Stimulated activated CD4-positive, alpha-beta T cell treated with anti-CD3 and anti-CD28 coated beads, Interleukin-12 subunit alpha, Interleukin-12 subunit beta, amount 100 ng/mL, for 24 hours (primary cell): ENCODE measurements at regions not wholly inside any gene's neighbourhood (a gene's known extent, or its start where the extent isn't known, plus 50 kb on each side); places are given as distances from the start of the nearest gene placed in this dataset.

ENCODE experiments used
- DNase-seq, 2 experiments: peaks; one replicate each; pipeline ENCODE4 v3.0.0-alpha.2; 2020; ENCODE audit warnings: low read depth in 2 of 2

GRCh38 chr13:48181482-48182145 is 51.4 kb upstream of the ITM2B start:
- DNase-seq: no peak

- DNase-seq: no peak
Measured at GRCh38 chr13:48178126-48178525, 54.9 kb upstream of the ITM2B start.

- DNase-seq: no peak
Measured at GRCh38 chr13:48176781-48177180, 56.2 kb upstream of the ITM2B start.

- DNase-seq: no peak
Measured at GRCh38 chr13:48175185-48175584, 57.8 kb upstream of the ITM2B start.

- DNase-seq: no peak
Measured at GRCh38 chr13:48167866-48168265, 65.1 kb upstream of the ITM2B start.

GRCh38 chr13:48165727-48166126 is 67.3 kb upstream of the ITM2B start:
- DNase-seq: no peak

- DNase-seq: no peak
Measured at GRCh38 chr13:48165063-48165462, 67.9 kb upstream of the ITM2B start.

- no peak for DNase-seq
Measured at GRCh38 chr13:48163061-48163460, 68.2 kb upstream of the MED4 start.

- no peak for DNase-seq
Measured at GRCh38 chr13:48162217-48162616, 67.3 kb upstream of the MED4 start.

GRCh38 chr13:48161530-48162179 is 66.8 kb upstream of the MED4 start:
- DNase-seq: no peak

- DNase-seq: peak in 1 of 2 experiments; percentile 24
Measured at GRCh38 chr13:48160606-48161278, 65.8 kb upstream of the MED4 start.

GRCh38 chr13:48159826-48160225 is 64.9 kb upstream of the MED4 start:
- DNase-seq: no peak

- no peak for DNase-seq
Measured at GRCh38 chr13:48159401-48159800, 64.5 kb upstream of the MED4 start.

- DNase-seq: no peak
Measured at GRCh38 chr13:48158915-48159314, 64.0 kb upstream of the MED4 start.

GRCh38 chr13:48158290-48158689 is 63.4 kb upstream of the MED4 start:
- no peak for DNase-seq

GRCh38 chr13:48156466-48156865 is 61.6 kb upstream of the MED4 start:
- peak; percentile 40 to 66 for DNase-seq

GRCh38 chr13:48155848-48156247 is 60.9 kb upstream of the MED4 start:
- DNase-seq: no peak

- DNase-seq: no peak
Measured at GRCh38 chr13:48154671-48155070, 59.8 kb upstream of the MED4 start.

GRCh38 chr13:48153186-48153585 is 58.3 kb upstream of the MED4 start:
- DNase-seq: no peak

- no peak for DNase-seq
Measured at GRCh38 chr13:48151363-48152161, 56.7 kb upstream of the MED4 start.

GRCh38 chr13:48148454-48148853 is 53.5 kb upstream of the MED4 start:
- DNase-seq: no peak

GRCh38 chr13:48146636-48147035 is 51.7 kb upstream of the MED4 start:
- no peak for DNase-seq
